Globus pallidus (tissue), 1 donor: ENCODE measurements at regions not wholly inside any gene's neighbourhood (a gene's known extent, or its start where the extent isn't known, plus 50 kb on each side); places are given as distances from the start of the nearest gene placed in this dataset.

ENCODE experiments used
- DNase-seq: peaks from one replicate; pipeline ENCODE4 v3.0.0-alpha.2; 2015; ENCODE audit warnings: low spot score

GRCh38 chr5:15261269-15261995, 238.5 kb upstream of the FBXL7 start:
- DNase-seq, result no peak

DNA sequence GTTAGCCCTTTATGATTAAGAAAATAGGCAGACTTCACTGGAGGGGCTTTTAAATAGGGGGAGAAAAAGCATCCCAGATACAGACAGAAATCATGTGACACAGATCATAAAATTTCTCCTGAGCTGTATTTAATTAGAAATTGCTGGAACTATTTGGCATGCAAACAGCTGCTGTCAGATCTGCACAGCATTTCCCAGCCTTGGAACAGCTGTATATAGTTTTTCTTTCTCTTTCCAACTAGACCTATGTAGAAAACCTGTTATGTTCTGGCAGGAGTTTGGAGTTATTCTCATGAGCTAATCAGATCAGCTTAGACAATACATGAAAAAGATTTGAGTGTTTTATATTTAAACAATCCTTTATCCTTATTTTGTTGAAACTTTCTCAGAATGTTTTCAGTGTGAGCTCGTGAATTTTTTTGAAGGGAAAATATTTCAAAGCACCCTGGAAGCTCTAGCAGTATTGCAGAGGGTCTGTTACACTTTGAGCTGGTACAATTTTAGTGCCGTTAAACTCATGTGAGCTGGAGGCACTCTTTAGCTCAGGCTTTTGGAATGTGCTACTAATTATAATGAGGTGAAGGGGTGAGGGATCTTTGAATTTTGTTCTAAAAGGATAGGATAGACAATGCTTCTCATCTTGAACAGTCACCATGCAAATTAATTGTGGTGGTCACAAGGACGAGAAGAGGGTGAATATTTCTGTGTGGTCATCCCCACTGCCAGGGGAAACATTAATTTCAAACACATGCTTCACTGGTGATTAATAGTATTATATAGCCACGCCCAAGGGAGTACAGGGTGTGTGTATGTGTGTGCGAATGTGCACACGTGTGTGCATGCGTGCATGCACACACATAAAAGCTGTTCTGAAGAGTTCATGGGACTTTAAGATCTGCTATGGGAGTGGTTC, 239.4 kb upstream of the FBXL7 start:
- DNase-seq, result no peak

DNA sequence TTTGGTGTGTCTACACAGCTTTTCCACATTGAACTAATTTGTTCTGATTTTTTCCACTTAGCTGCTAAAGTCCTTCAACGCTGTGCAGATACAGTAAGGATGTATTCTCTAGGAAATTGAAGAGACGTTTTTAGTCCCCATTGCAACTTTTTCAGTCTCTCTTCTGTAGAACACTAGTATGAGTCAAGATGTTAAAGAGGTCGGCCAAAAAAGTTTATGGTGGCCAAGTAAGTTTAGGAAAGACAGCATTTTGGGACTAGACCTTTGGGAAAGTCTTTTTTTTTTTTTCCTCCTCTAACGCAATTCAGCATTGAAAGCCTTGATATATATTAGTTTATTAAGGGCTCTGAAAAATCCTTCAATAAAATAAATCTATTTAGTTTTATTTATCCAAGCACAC, 243.5 kb upstream of the FBXL7 start:
- no peak for DNase-seq

DNA sequence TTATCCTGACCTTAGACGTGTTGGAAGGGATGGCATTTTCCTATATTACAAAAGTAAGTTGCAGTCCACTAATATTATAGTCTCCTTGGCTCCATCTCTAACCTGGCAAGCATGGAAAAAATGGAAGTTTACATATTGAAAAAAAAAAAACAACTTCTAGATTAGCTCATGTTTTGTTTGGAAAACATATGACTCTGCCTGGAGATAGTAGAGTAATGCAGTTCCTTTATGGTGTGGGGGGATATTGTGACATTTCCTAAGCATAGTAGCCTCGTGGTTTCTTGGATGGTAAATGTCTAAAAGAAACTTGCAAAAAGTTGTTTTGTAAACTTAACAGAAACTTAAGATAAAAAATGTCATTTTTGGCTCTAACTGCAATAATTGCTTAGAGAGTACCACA, 244.4 kb upstream of the FBXL7 start:
- no peak for DNase-seq

DNA sequence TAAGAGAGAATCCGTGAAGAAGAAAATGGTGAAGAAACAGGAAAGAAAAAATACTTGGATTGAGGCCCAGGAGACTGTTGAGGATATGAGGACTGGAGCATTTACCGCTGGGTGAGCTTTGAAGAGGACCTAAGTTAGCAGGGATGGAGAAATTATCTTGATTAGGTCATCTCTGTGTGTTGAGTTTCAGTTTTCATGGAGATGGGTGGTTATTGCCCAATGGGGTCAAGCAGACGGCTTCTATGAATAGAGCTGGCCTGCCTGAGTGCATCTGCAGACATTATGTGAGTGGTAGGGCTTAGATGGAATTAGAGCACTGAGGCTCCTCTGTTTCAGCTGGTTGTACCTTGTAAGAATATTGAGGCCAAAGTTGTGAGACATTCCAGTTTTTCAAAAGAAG, 245.4 kb upstream of the FBXL7 start:
- no peak for DNase-seq

GRCh38 chr5:15252331-15252730, 247.6 kb upstream of the FBXL7 start:
- no peak for DNase-seq

DNA sequence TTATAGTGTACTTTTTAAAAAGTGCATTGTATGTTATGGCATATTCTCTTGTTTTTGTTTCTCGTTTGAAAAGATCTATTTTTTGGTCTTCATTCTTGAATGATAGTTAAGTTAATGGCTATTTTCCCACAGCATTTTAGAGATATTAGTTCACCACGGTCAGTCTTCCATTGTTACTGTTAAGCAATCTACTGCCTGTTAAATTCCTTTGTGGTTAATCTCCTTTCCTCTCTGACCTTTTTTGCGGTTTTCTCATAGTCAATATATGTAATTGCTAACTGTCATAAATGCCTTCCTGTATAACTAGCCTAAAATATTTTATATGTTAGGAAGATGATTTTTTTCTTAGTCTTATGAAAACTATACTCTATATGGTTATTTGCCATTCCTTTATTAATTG, 250.8 kb upstream of the FBXL7 start:
- no peak for DNase-seq

DNA sequence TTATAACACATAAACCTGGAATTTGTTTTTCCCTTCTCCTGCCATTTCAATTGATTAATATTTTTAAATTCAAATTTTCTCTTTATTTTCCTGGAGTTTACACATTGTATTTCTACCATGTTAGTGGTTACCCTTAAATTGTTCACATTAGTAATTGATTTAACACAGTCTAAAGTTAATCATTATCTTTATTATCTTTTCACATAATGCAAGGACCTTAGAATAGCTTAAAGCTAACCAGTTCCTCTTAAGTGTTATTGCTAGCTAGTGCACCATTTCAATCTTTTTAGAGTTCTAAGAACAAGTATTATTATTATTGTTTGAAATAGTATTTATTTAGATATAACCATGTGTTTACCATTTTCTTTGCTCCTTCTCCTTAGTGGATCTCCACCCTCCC, 251.2 kb upstream of the FBXL7 start:
- no peak for DNase-seq

DNA sequence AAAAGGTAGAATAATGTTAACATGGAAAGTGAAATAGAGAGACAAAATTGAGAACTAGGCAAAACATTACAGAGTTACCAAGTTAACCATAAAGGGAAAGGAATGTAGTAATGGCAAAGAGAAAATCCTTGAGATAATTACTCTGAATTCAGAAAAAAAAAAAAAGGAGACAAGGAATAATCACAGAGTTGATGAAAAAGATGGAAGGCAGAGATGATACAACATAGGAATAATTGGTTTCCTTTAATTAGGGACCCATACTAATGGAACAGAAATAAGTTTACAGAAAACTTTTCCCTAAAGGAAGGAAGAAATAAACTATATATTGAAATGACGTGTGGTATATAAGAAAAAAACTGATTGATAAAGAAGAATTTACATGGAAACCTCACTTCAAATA, 254.1 kb upstream of the FBXL7 start:
- DNase-seq, result no peak

- no peak for DNase-seq
Observed at GRCh38 chr5:15243301-15244020, 256.5 kb upstream of the FBXL7 start.

DNA sequence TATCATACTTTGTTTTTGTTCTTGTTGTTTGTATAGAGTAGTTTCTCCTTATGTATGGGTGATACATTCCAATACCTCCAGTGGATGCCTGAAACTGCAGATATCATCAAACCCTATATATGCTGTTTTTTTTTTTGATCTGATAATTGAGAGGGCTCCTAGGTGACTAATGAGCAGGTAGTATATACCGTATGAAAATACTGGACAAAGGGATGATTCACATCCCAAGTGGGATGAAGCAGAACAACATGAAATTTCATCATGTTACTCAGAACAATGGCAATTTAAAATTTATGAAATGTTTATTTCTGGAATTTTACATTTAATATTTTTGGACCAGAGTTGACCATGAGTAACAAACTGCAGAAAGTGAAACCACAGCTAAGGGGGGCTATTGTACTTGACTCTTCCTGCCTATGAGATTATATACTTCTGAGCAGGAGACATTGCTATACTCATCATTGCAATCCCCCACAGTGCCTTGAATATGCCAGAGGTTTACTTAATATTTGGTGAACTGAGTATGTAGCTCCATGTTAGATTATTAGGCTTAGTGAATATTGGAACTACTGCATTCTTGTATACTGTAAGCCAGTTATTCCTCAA, 258.7 kb upstream of the FBXL7 start:
- DNase-seq, result no peak

DNA sequence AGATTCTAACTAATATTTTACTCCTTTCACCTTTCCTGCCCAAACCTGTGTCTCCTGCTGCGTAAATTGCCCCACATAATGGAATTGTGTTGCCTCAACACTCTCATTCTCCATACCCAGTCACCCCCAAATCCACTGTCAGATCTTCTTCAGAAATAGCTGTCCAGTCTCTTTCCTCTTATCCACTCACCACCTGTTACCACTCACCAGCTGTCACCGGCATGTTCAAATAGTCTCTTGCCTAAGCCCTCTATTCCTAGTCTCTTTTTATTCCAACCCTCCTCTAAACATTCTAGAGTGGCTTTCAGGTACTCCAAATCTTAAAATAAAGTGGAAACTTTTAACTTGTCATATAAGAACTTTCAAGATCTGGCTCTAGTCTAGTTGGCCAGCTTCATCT, 262.0 kb upstream of the FBXL7 start:
- DNase-seq, result no peak

GRCh38 chr5:15236911-15237508, 263.0 kb upstream of the FBXL7 start:
- DNase-seq, result no peak

- DNase-seq, result no peak
Observed at GRCh38 chr5:15234911-15235310, 265.1 kb upstream of the FBXL7 start.

GRCh38 chr5:15234366-15234765, 265.6 kb upstream of the FBXL7 start:
- DNase-seq, result no peak

DNA sequence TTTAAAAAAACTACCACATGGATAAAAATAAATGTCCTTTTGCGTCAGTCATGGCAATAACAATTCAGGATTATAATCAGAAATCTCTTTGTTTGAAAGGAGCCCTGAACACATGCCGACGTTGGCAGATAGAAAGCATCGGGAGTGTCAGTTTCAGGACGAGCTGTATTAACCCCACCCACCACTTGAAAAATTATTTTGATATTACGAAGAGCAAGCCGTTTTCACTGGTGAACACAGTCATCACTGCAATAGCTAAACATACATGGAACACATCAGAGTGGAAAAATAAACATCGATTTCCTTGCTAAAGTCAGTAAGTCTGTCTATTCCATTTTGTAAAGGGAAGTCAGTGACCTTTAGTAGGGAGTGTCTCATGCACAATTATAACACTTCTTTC, 266.4 kb upstream of the FBXL7 start:
- no peak for DNase-seq

DNA sequence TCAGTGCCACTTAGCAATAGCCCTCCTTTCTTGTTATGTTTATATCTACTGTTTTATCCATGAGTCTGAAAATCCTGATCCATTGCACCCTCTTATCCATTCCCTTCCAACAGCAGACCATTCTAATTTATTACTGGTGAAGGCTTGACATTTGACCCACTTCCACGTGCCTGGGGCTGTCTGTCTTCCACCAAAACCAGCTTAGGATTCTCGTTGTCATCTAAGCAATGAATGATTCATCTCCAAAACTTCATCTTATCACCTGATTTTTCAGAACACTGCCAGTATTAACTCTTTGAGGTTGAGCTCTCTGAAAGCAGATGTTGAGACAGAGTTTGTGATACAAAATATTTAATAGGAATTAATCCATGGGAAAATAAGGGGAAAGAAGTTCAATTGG, 277.8 kb upstream of the FBXL7 start:
- DNase-seq, result no peak

DNA sequence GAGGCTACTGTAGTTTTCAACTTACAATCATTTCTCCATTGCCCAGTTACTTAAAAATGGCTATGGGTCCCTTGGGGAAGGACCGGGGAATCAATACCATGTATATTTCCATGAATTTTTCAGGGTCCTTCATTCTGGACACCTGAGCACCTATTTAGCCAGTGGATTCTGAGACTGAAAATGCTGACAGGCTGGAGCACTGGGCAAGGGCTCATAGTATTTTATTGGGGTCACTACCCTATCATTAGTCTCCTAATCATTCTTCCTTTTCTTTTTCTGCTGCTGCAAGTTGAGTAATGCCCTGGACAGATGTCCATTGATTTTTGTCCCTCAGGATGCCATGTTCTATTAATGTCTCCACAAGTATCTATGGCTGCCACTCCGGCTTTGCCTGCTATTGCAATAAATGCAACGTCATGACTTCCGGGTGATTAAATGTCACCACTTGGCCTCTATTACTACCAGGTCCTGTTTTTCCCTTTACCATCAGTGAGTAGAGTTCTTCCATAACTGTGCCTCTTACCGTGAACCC, 279.3 kb upstream of the FBXL7 start:
- DNase-seq, result no peak

DNA sequence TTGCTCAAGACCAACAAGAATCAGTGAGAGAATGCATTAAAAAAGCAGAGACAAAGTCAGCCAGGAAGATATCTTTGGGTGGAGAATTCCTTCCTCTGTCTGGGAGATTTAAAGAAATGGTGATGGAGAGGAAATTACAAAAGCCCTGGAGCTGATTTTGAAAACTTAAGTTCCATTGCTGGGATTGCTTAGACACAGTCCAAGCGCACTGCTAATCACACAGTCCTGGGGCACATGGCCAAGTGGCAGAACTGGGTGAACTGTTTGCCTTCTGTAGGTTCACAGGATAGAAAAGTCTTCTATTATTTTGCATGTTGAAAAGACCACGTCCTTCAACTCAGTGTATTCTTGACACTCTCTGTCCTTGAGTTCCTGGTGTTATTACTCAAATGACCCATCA, 284.9 kb upstream of the FBXL7 start:
- peak; percentile 7 for DNase-seq

DNA sequence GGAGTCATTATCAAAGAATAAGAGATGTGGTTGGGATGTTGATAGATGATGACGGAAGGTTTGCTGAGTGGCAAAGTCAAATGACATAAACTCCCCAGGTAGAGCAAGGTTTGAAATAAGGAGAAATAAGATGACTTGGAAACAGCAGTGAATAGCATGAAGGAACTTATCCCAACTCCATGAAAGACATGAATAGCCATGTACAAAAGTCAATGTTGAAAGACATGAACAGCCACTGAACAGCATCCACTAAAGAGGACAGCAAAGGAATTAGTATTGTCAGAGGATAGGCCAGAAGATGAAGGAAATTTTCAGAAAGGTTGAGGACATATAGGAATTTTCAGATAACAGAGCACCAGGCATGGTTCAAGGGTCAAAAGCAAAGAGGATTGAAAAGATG, 286.0 kb upstream of the FBXL7 start:
- DNase-seq, result no peak

DNA sequence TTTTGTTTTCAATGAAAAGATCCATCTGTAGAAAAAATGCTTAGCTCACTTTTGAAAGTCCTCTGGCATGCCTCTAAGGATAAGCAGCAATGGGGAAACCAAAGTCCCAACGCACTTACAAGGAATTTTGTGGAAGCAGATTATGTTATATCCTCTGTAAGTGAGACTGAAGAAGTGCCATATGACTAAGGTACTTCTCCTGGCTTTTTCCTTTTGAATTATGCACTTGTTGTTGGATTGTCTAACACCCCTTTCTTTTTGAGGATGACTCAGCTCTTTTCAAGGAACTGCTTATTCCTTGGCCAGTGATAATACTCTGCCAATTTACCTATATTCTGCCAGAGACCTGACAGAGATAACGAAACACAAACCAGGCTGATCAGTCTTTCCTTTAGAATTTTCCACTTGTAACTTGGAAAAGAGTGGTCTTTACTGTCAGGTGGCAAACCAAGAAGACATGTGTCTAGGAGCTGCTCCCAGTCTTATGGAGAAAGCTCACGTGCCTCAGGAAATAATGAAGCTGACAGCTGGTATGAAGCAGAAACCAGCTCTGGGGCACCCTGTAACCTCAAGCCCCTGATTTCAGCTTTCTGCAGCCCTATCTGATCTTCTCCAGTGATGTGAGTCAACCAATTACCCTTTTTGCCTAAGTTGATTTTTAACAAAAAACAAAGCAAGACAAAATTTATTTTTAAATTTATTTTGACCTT, 290.8 kb upstream of the FBXL7 start:
- DNase-seq, result no peak
